ENCODE measurements at regions not wholly inside any gene's neighbourhood (a gene's known extent, or its start where the extent isn't known, plus 50 kb on each side); places are given as distances from the start of the nearest gene placed in this dataset.

GRCh38 chr9:515665-516064, 301.0 kb downstream of the DOCK8 start:
- H3K4me1 Mint-ChIP-seq (ENCODE audit: low read depth), result peaks cover 18% of the 10 kb centered on the region
- peaks cover 10% of the 10 kb centered on the region for H3K27me3 Mint-ChIP-seq (ENCODE audit: low read depth)
- no peaks in the 10 kb centered on the region for H3K9me3 Mint-ChIP-seq
- no peak overlapping the region for H3K27ac Mint-ChIP-seq
- H3K36me3 Mint-ChIP-seq (ENCODE audit: low read depth), result peaks cover 2% of the 10 kb centered on the region
- no peak overlapping the region for H3K4me3 Mint-ChIP-seq

GRCh38 chr9:517993-518392, 303.3 kb downstream of the DOCK8 start:
- Mint-ChIP-seq H3K9me3 (no peaks in the 10 kb centered on the region), H3K27ac (no peak overlapping the region), H3K36me3 (ENCODE audit: low read depth) (peaks cover 2% of the 10 kb centered on the region), H3K4me1 (ENCODE audit: low read depth) (peaks cover 18% of the 10 kb centered on the region), H3K4me3 (no peak overlapping the region), H3K27me3 (ENCODE audit: low read depth) (peaks cover 13% of the 10 kb centered on the region)

- H3K4me1 Mint-ChIP-seq (ENCODE audit: low read depth), result peaks cover 18% of the 10 kb centered on the region
- H3K4me3 Mint-ChIP-seq, result peak overlapping the region; percentile 18
- H3K9me3 Mint-ChIP-seq, result no peaks in the 10 kb centered on the region
- H3K27ac Mint-ChIP-seq, result peak overlapping the region; percentile 32
- peaks cover 18% of the 10 kb centered on the region for H3K27me3 Mint-ChIP-seq (ENCODE audit: low read depth)
- H3K36me3 Mint-ChIP-seq (ENCODE audit: low read depth), result peaks cover 2% of the 10 kb centered on the region
These were observed 303.9 kb downstream of the DOCK8 start for GRCh38 chr9:518540-518939.

GRCh38 chr9:519579-519978, 304.9 kb downstream of the DOCK8 start:
- Mint-ChIP-seq H3K27me3 (ENCODE audit: low read depth) (peaks cover 14% of the 10 kb centered on the region), H3K27ac (no peak overlapping the region), H3K4me1 (ENCODE audit: low read depth) (peaks cover 18% of the 10 kb centered on the region)

GRCh38 chr9:520302-520701, 305.6 kb downstream of the DOCK8 start:
- Mint-ChIP-seq H3K4me1 (ENCODE audit: low read depth) (peaks cover 15% of the 10 kb centered on the region), H3K4me3 (no peak overlapping the region)

More at GRCh38 chr9:519579-519978, 304.9 kb downstream of the DOCK8 start:
- no peak overlapping the region for H3K4me3 Mint-ChIP-seq
- no peaks in the 10 kb centered on the region for H3K9me3 Mint-ChIP-seq
- H3K36me3 Mint-ChIP-seq (ENCODE audit: low read depth), result peaks cover 2% of the 10 kb centered on the region

GRCh38 chr9:522190-522589, 307.5 kb downstream of the DOCK8 start:
- Mint-ChIP-seq H3K4me3 (no peak overlapping the region), H3K36me3 (ENCODE audit: low read depth) (peaks cover 2% of the 10 kb centered on the region), H3K9me3 (no peaks in the 10 kb centered on the region), H3K4me1 (ENCODE audit: low read depth) (peaks cover 6% of the 10 kb centered on the region), H3K27me3 (ENCODE audit: low read depth) (peaks cover 14% of the 10 kb centered on the region), H3K27ac (no peak overlapping the region)

More at GRCh38 chr9:520302-520701, 305.6 kb downstream of the DOCK8 start:
- H3K9me3 Mint-ChIP-seq, result no peaks in the 10 kb centered on the region
- peaks cover 14% of the 10 kb centered on the region for H3K27me3 Mint-ChIP-seq (ENCODE audit: low read depth)
- peaks cover 2% of the 10 kb centered on the region for H3K36me3 Mint-ChIP-seq (ENCODE audit: low read depth)
- no peak overlapping the region for H3K27ac Mint-ChIP-seq

GRCh38 chr9:522658-523057, 308.0 kb downstream of the DOCK8 start:
- peaks cover 14% of the 10 kb centered on the region for H3K27me3 Mint-ChIP-seq (ENCODE audit: low read depth)
- H3K36me3 Mint-ChIP-seq (ENCODE audit: low read depth), result peaks cover 2% of the 10 kb centered on the region
- no peak overlapping the region for H3K27ac Mint-ChIP-seq
- no peak overlapping the region for H3K4me3 Mint-ChIP-seq
- H3K4me1 Mint-ChIP-seq (ENCODE audit: low read depth), result peaks cover 6% of the 10 kb centered on the region
- no peaks in the 10 kb centered on the region for H3K9me3 Mint-ChIP-seq

- peaks cover 10% of the 10 kb centered on the region for H3K27me3 Mint-ChIP-seq (ENCODE audit: low read depth)
- peaks cover 1% of the 10 kb centered on the region for H3K36me3 Mint-ChIP-seq (ENCODE audit: low read depth)
- H3K4me1 Mint-ChIP-seq (ENCODE audit: low read depth), result peaks cover 1% of the 10 kb centered on the region
- no peak overlapping the region for H3K27ac Mint-ChIP-seq
- no peak overlapping the region for H3K4me3 Mint-ChIP-seq
- no peaks in the 10 kb centered on the region for H3K9me3 Mint-ChIP-seq
These were observed 308.8 kb downstream of the DOCK8 start for GRCh38 chr9:523444-523843.

- H3K4me1 Mint-ChIP-seq (ENCODE audit: low read depth), result no peaks in the 10 kb centered on the region
- no peak overlapping the region for H3K27ac Mint-ChIP-seq
- H3K9me3 Mint-ChIP-seq, result no peaks in the 10 kb centered on the region
These were observed 309.3 kb downstream of the DOCK8 start for GRCh38 chr9:524008-524407.

GRCh38 chr9:526904-527591, 312.4 kb downstream of the DOCK8 start:
- H3K27me3 Mint-ChIP-seq (ENCODE audit: low read depth), result peaks cover 22% of the 10 kb centered on the region
- no peak overlapping the region for H3K4me3 Mint-ChIP-seq
- no peaks in the 10 kb centered on the region for H3K36me3 Mint-ChIP-seq (ENCODE audit: low read depth)
- H3K27ac Mint-ChIP-seq, result no peak overlapping the region
- no peaks in the 10 kb centered on the region for H3K4me1 Mint-ChIP-seq (ENCODE audit: low read depth)
- no peaks in the 10 kb centered on the region for H3K9me3 Mint-ChIP-seq

More at GRCh38 chr9:524008-524407, 309.3 kb downstream of the DOCK8 start:
- Mint-ChIP-seq H3K4me3 (no peak overlapping the region), H3K36me3 (ENCODE audit: low read depth) (no peaks in the 10 kb centered on the region), H3K27me3 (ENCODE audit: low read depth) (peaks cover 8% of the 10 kb centered on the region)

- Mint-ChIP-seq H3K36me3 (ENCODE audit: low read depth) (no peaks in the 10 kb centered on the region), H3K4me1 (ENCODE audit: low read depth) (no peaks in the 10 kb centered on the region), H3K27me3 (ENCODE audit: low read depth) (peaks cover 13% of the 10 kb centered on the region), H3K27ac (no peak overlapping the region), H3K4me3 (no peak overlapping the region), H3K9me3 (no peaks in the 10 kb centered on the region)
These were observed 311.8 kb upstream of the DMRT1 start for GRCh38 chr9:529731-530130.

GRCh38 chr9:530681-531080, 310.8 kb upstream of the DMRT1 start:
- no peak overlapping the region for H3K27ac Mint-ChIP-seq
- peaks cover 13% of the 10 kb centered on the region for H3K27me3 Mint-ChIP-seq (ENCODE audit: low read depth)
- H3K36me3 Mint-ChIP-seq (ENCODE audit: low read depth), result no peaks in the 10 kb centered on the region
- no peaks in the 10 kb centered on the region for H3K9me3 Mint-ChIP-seq
- no peak overlapping the region for H3K4me3 Mint-ChIP-seq
- no peaks in the 10 kb centered on the region for H3K4me1 Mint-ChIP-seq (ENCODE audit: low read depth)

- H3K9me3 Mint-ChIP-seq, result no peaks in the 10 kb centered on the region
- H3K4me3 Mint-ChIP-seq, result no peak overlapping the region
- H3K27me3 Mint-ChIP-seq (ENCODE audit: low read depth), result peaks cover 13% of the 10 kb centered on the region
- H3K27ac Mint-ChIP-seq, result no peak overlapping the region
- no peaks in the 10 kb centered on the region for H3K36me3 Mint-ChIP-seq (ENCODE audit: low read depth)
- peaks cover 8% of the 10 kb centered on the region for H3K4me1 Mint-ChIP-seq (ENCODE audit: low read depth)
These were observed 308.8 kb upstream of the DMRT1 start for GRCh38 chr9:532707-533106.

- Mint-ChIP-seq H3K27ac (no peak overlapping the region), H3K27me3 (ENCODE audit: low read depth) (peaks cover 16% of the 10 kb centered on the region), H3K36me3 (ENCODE audit: low read depth) (peaks cover 2% of the 10 kb centered on the region), H3K9me3 (no peaks in the 10 kb centered on the region), H3K4me3 (no peak overlapping the region), H3K4me1 (ENCODE audit: low read depth) (peaks cover 8% of the 10 kb centered on the region)
These were observed 306.6 kb upstream of the DMRT1 start for GRCh38 chr9:534886-535285.

- Mint-ChIP-seq H3K4me1 (ENCODE audit: low read depth) (peaks cover 8% of the 10 kb centered on the region), H3K27ac (no peak overlapping the region), H3K4me3 (no peak overlapping the region), H3K36me3 (ENCODE audit: low read depth) (peaks cover 2% of the 10 kb centered on the region), H3K27me3 (ENCODE audit: low read depth) (peaks cover 15% of the 10 kb centered on the region), H3K9me3 (no peaks in the 10 kb centered on the region)
These were observed 306.1 kb upstream of the DMRT1 start for GRCh38 chr9:535356-535755.

Measured in T-helper 1 cell treated with Interleukin-12 subunit alpha and Interleukin-12 subunit beta and Interleukin-4 antibody, amounts not matched to agents 30 μg/mL and 1 μg/mL, for 36 hours (primary cell).